Erythroblast (primary cell): ENCODE measurements at regions not wholly inside any gene's neighbourhood (a gene's known extent, or its start where the extent isn't known, plus 50 kb on each side); places are given as distances from the start of the nearest gene placed in this dataset.

ENCODE experiments used
- GATA1 ChIP-seq: IDR thresholded peaks from 2 replicates; pipeline ENCODE4 v1.6.1; 2011; ENCODE audit warnings: low read depth, mild to moderate bottlenecking, control low read depth, low read length, moderate library complexity
- POLR2A ChIP-seq: IDR thresholded peaks from 2 replicates; pipeline ENCODE4 v1.6.1; 2011; ENCODE audit warnings: mild to moderate bottlenecking, low read length

DNA sequence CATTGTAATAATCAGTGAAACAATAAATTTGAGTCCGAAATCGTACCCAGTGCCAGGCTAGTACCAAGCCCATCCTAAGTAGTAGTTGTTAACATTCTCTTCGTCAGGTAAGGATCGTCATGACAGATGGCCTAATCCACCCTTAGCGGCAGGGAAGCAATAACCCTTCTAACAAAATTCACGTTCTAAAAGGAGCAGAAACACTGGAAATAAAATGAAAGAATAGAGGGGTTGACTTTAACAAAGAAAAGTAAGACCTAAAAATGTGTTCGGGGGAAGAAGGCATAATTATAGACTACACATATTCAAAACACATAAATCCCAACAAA, 142.7 kb downstream of the CPEB2 start:
- no peak for TF ChIP-seq POLR2A
- TF ChIP-seq GATA1, result no peak
